ENCODE measurements at regions not wholly inside any gene's neighbourhood (a gene's known extent, or its start where the extent isn't known, plus 50 kb on each side); places are given as distances from the start of the nearest gene placed in this dataset.
A peak's percentile ranks its signal among the peaks of the same experiment; 100 is the strongest.

- DNase-seq, result no peak
Observed at GRCh38 chr7:118711688-118712087, 487.2 kb downstream of the ANKRD7 start.

DNA sequence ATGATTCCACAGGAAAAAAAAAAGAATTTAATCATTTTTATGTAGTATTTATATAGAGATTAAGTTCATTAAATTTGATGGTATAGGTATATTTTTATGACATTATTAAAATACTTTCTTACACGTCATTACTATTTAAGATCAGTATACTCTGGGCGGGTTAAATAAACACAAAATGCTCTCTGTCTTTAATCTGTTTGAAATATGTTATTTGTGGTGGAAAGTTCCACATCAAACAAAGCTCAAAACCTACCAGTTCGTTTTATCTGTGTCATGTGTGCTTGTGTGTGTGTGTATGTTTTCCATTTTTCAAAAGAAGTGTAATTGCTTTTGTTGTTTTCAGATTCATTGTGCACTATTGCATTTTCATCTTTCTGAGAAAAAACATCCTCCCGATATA, 488.5 kb downstream of the ANKRD7 start:
- no peak for DNase-seq

DNA sequence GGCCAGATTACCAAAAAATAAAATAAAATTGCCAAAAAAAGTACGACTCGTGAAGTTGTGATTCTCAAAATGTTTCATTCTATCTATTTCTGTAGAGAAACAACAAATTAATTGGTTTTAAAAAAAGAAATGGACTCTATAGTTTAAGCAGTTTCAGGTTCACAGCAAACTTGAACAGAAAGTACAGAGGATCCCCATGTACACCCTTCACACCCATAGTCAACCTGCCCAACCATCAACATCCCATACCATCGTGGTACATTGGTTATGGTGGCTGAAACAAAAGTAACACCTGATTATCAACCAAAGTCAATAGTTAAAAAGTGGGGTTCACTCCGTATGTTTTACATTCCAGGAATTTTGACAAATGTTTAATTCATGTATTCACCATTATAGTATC, 496.1 kb downstream of the ANKRD7 start:
- DNase-seq, result no peak

DNA sequence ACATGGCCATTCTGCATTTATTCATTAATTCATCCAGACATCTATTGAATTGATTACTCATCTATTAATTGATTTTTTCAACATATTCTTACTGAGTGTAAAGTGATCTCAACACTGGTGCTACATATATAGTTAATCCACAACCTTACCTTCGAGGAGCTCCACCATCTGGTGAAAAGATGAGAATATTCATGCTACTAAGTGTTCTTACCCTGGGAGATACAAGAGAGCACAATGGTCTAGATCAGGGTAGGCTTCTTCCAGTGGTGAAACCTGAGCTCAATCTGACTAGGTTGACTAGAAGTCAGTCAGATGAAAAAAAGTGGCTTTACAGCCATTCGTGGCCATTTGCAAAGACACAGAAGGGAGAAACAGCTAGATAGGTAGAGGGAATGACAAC, 507.4 kb downstream of the ANKRD7 start:
- DNase-seq, result peak; percentile 30 to 33

DNA sequence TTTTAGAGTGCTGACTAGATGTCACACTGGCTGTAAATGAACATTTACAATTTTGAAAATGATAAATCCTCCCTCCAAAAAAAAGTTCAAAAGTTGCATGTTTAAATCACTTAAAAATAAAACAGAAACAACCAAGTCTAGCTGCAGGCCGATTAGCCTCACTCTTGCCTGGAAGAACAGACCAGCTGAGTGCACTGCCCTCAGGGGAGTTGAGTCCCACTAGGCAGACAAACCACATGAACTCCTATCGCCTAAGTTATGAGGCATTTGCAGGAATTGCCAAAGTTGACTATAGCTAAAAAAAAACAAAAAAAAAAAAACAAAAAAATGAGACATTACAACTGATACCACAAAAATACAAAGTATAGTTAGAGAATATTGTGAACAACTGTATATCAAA, 510.0 kb downstream of the ANKRD7 start:
- DNase-seq, result no peak

- no peak for DNase-seq
Observed at GRCh38 chr7:118735441-118735840, 510.9 kb downstream of the ANKRD7 start.

DNA sequence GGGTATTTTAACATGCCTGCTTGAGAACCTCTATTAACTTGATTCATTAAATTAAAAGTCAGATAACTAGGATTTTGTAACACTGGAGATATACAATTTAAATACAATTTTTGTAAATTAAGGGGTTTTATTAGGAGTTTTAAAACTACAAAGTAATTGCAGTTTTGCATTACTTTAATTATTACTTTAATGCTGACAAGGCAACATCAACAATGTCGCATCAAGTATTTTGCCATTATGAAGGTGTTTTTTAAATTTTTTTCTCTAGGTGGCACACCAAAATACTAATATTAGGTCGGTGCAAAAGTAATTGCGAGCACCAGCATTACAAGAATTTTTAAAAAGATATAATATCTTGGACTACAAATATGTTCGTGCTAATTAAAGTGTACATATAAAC, 513.4 kb downstream of the ANKRD7 start:
- no peak for DNase-seq

GRCh38 chr7:118745927-118746326, 521.4 kb downstream of the ANKRD7 start:
- no peak for DNase-seq

GRCh38 chr7:118747473-118747872, 523.0 kb downstream of the ANKRD7 start:
- DNase-seq, result no peak

- no peak for DNase-seq
Observed at GRCh38 chr7:118753479-118753878, 529.0 kb downstream of the ANKRD7 start.

DNA sequence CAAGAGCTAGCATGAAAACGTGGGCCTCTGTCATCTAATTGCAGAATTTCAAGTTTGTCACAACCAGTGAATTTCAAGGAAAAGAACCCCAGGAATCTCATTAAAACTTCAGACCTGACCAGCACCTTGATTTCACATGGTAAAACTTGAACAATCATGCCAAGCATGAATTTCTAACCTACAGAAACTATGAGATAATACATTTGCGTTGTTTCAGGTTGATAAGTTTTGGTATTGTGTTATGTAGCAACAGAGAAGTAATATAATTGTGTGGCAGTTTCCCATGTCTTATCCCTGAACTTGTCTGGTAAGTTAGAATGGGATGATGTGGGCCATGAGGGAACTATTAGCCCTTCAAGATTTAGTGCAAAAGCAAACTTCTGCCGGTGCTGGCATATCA, 530.1 kb downstream of the ANKRD7 start:
- DNase-seq, result no peak

DNA sequence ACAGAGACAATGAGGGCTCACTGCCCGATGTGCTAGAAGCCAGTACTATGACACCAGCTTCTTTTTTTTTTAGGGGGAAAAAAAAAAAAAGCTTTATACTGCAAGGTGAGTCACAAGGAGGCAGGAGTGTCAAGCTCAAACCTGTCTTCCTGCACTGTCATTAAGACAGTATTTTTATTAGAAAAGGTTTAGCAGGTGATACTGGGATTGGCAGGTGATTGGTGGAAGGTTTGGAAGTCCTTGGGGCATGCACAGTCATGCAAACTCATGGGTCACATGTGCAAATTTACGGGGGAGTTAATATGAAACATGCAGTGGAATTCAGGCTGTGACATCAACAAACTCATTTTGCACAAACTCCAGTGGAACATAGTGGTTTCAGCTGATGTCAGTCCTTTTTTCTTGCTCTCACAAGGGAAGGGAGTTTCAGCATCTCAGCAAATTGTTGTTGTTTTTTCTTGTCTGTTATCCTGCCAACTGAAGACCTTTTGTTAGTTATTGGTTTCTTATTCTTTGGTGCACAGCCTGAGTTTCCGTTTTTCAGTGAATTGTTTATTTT, 530.6 kb downstream of the ANKRD7 start:
- no peak for DNase-seq

DNA sequence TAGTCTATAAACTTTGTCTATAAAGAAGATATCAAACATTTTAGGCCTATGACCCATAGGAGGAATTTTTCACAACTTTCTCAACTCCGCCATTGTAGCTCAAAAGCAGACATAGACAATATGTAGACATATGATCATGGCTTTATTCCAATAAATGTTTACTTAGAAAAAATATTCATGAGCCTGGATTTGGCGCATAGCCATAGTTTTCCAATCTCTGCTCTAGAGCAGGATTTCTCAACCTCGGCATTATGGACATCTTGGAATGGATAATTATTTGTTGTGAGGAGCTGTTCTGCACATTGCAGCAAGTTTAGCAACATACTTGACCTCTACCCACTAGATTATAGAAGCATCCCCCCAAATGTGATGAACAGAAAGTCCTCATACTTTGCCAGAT, 532.6 kb downstream of the ANKRD7 start:
- DNase-seq, result no peak

DNA sequence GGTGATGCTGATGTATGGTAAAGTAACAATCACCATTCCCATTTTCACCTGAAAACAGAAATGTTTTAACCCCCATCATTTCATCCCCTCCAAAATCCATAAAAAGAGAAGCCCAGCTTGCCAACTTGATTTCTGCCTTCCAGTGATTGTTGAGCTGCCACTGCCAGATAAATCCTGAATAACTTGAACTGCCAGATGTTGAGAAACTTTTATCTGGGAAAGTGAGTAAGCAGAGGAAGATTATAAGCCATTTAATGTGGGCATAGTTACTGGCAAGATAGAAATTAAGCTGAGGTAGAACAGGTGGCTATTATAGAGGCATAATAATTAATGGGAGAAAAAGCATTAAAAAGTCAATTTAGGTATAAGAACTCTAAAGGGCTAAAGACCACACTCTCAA, 534.1 kb downstream of the ANKRD7 start:
- DNase-seq, result no peak

DNA sequence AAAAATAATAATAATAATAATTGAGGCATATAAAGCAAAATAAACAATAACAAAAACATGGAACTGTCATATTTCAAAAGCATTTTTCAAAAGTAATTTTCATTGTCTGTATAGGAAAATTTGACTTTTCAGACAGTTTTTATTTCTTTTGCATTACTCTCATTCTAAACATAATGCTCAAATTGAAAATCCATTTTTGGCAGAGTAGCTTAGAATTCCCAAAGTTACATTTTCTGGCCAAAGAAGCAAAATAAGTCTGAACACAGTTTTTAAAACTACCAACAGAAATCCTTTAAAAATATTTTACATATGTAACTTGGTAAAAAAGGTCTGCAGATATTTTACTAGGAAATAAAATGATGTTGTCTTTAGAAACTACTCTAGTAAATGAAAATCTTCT, 535.4 kb downstream of the ANKRD7 start:
- no peak for DNase-seq

GRCh38 chr7:118762451-118762850, 537.9 kb downstream of the ANKRD7 start:
- DNase-seq, result no peak

- no peak for DNase-seq
Observed at GRCh38 chr7:118764221-118764620, 539.7 kb downstream of the ANKRD7 start.

GRCh38 chr7:118771672-118772071, 547.2 kb downstream of the ANKRD7 start:
- no peak for DNase-seq

DNA sequence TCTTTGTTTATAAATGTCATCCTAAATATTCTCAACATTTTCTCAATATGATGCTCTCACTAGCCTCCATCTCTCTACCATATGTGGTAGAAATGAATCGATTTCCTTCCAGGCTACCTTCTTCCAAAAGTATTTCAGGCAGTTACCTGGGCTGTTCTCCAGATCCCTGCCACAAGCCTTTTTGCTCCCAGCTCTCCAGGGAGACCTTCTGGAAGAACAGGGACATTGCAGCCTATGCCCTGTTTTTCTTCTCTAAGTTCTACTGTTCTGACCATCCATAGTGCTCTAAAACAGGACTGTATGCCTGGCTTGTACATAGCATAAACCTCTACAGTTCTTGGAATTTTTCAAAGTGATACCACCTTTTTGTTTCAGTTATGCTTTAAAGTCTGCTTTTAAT, 552.8 kb downstream of the ANKRD7 start:
- DNase-seq, result no peak

- no peak for DNase-seq
Observed at GRCh38 chr7:118792682-118793081, 568.2 kb downstream of the ANKRD7 start.

- peak; percentile 48 for DNase-seq
Observed at GRCh38 chr7:118793582-118793981, 569.1 kb downstream of the ANKRD7 start.

GRCh38 chr7:118794419-118794818, 569.9 kb downstream of the ANKRD7 start:
- no peak for DNase-seq

GRCh38 chr7:118801366-118801765, 576.9 kb downstream of the ANKRD7 start:
- DNase-seq, result no peak

GRCh38 chr7:118802726-118803125, 578.2 kb downstream of the ANKRD7 start:
- no peak for DNase-seq

GRCh38 chr7:118826246-118826645, 601.7 kb downstream of the ANKRD7 start:
- DNase-seq, result no peak

DNA sequence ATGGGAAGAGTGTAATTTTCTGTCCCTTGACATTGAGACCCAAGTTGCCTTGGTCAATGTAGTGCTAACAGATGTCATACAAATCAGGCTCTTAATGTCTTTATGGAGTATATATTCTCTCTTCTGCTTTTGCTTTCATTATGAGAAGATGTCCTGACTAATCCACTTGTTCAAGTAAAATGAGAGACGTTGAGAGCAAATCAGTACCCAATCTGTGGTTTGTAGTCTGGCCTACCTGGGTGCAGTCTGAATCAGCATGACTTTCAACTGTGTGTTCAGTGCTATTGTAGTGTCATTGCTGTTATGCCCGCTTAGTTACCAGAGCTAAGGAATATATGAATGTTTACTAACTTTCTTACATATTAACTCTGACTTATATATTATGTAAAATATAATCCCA, 612.4 kb downstream of the ANKRD7 start:
- DNase-seq, result no peak
